ENCODE measurements at regions not wholly inside any gene's neighbourhood (a gene's known extent, or its start where the extent isn't known, plus 50 kb on each side); places are given as distances from the start of the nearest gene placed in this dataset.

DNA sequence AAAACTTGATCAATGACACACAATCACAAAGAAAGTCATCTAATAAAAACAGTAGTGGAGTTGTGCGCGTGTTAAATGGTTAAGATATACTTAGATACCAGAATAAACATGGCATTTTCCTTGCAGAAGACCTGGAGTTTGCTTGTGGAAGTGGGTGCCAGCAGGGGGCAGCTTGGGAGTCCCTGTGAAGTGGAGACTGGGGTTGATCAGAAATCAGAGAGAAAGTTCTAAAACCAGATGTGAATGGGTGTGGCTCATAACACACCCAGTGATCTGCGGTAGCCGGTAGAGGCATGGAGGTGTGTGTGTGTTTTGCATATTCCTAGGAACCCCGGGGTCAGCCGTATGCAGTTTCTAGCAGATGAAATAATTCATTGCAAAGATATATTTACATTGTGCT, 300.1 kb upstream of the TRIB2 start:
- no peak for DNase-seq (ENCODE audit: low spot score)

DNA sequence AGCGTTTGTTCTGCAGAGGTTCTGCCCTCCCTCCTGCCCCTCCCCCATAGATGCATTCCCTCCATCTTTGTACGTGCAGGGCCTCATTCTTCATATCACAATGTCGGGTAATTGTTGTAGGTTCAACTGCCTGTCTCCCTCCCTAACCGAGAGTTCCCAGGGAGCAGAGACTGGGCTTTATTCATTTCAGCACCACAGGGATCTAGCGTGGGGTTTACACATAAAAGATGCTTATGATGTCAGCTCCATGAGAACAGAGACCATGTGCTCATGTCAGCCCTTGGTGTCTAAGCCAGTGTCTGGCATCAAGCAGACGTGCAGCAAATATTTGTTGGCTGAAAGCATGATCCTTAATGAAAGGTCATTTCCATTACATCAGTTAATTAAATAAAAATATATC, 298.9 kb upstream of the TRIB2 start:
- DNase-seq (ENCODE audit: low spot score), result no peak

GRCh38 chr2:12419803-12420202, 296.9 kb upstream of the TRIB2 start:
- no peak for DNase-seq (ENCODE audit: low spot score)

DNA sequence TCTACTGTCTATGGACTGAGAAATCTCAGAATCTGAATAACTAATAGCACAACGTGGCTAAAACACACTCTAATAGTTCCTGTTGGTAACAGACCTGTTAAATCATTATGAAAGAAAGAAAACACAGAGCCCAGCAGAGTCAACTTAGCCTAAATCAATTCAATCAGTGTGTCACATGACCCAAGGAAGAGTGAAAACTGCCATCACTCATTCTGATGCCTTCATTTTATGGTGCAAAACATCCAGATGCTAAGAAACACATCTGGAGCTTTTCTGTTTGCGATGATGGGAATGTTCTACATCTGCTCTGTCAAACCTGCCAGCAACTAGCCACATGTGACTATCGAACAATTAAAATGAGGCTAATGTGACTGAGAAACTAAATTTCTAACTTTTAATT, 295.7 kb upstream of the TRIB2 start:
- no peak for DNase-seq (ENCODE audit: low spot score)

DNA sequence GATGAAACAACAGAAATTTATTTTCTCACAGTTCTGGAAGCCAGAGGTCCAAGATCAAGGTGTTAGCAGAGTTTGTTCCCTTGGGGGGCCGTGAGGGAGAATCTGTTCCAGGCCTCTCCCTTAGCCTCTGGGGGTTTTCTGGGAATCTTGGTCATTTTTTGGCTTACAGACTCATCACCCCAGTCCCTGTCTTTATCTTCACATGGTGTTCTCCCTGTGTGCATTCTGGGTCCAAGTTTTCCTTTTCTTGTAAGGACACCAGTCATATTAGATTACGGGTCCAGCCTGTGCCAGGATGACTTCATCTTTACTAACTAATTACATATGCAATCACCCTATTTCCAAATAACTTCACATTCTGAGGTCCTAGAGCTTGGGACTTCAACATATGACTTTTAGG, 292.5 kb upstream of the TRIB2 start:
- DNase-seq (ENCODE audit: low spot score), result no peak

GRCh38 chr2:12424809-12425208, 291.9 kb upstream of the TRIB2 start:
- DNase-seq (ENCODE audit: low spot score), result no peak

DNA sequence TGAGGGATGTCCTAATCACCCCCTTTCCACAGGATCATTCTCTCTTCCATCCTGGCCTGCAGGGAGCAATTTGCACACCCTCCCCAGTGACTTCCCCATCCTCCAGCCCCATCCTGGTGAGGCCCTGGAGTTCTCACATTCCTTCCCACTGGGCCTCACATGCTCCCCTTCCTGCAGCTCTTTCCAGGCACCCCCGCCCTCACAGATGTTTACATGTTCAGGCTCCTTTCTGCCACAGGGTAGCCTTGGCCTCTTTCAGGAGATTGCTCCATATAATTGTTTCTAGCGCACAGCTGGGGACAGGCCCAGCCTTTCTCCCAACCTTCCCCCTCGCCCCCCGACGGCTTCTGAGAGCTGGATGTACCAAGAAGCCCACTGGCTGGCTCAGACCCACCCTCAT, 288.4 kb upstream of the TRIB2 start:
- no peak for DNase-seq (ENCODE audit: low spot score)

- DNase-seq (ENCODE audit: low spot score), result no peak
These were observed 287.9 kb upstream of the TRIB2 start for GRCh38 chr2:12428786-12429185.

- no peak for DNase-seq (ENCODE audit: low spot score)
These were observed 286.8 kb upstream of the TRIB2 start for GRCh38 chr2:12429779-12430406.

- no peak for DNase-seq (ENCODE audit: low spot score)
These were observed 286.2 kb upstream of the TRIB2 start for GRCh38 chr2:12430407-12431133.

- DNase-seq (ENCODE audit: low spot score), result no peak
These were observed 283.6 kb upstream of the TRIB2 start for GRCh38 chr2:12432985-12433625.

GRCh38 chr2:12433626-12433990, 283.1 kb upstream of the TRIB2 start:
- no peak for DNase-seq (ENCODE audit: low spot score)

- no peak for DNase-seq (ENCODE audit: low spot score)
These were observed 282.1 kb upstream of the TRIB2 start for GRCh38 chr2:12434630-12435098.

DNA sequence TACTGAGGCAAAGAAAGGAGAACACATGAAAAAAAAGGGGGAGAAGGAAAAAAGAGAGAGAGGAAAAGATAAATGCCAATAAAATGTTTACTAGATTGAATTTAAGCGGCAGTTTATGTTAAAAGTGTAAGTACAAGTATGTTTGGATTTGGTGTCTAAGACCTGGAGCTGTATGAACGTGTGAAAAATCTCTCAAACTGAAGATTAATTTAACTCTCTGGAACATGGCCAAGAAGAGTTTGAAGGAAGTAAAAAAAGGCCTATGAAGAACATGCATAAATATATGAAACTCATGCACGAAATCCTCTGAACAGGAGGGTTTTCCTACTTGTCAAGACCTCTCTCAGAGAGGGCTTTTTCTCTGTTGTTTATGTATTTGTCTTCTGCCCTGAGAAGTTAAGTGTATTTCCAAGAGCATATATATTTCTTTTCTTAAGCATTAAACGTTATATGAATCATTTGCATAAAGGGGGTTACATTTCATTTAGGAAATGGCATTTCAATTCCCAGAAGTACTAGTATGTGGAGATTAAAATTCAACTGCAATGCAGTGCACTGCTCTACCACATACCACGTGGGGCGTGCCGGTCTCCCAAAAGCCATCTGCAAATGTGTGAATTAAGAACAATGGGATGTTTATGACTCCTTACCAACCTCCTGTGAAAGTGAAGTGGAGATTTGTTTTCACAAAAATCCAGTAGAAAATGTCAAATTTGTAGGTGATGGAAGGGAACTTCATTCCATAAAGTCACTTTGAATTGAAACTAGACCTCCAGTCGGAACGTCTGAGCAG, 281.1 kb upstream of the TRIB2 start:
- no peak for DNase-seq (ENCODE audit: low spot score)

GRCh38 chr2:12436483-12436882, 280.3 kb upstream of the TRIB2 start:
- no peak for DNase-seq (ENCODE audit: low spot score)

DNA sequence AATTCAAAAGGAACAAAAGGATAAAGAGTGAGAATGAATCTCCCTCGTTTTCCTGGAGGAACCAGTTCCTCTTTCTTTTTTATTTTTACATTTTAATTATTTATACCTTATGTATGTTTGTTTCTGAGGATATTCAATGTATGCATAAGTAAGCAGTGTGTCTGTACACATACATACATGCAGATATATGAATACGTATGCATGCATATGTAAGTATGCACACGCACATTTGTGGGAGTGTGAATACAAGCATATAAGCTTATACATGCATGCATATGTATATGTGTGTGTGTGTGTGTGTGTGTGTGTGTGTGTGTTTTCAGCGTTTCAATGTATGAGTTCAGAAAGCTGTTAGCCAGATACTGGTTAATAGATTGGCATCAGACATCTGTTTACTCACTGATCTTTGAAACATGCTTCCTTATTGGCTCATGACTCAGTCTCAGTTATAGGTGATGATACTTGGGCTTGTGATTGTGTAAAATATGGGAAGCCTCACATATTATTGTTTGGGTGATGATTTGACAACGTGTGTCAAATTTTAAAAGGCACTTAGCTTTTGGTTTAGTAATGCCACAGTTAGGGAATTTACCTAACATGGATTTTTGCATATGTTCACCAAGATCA, 279.7 kb upstream of the TRIB2 start:
- no peak for DNase-seq (ENCODE audit: low spot score)

GRCh38 chr2:12440731-12441130, 276.0 kb upstream of the TRIB2 start:
- no peak for DNase-seq (ENCODE audit: low spot score)

DNA sequence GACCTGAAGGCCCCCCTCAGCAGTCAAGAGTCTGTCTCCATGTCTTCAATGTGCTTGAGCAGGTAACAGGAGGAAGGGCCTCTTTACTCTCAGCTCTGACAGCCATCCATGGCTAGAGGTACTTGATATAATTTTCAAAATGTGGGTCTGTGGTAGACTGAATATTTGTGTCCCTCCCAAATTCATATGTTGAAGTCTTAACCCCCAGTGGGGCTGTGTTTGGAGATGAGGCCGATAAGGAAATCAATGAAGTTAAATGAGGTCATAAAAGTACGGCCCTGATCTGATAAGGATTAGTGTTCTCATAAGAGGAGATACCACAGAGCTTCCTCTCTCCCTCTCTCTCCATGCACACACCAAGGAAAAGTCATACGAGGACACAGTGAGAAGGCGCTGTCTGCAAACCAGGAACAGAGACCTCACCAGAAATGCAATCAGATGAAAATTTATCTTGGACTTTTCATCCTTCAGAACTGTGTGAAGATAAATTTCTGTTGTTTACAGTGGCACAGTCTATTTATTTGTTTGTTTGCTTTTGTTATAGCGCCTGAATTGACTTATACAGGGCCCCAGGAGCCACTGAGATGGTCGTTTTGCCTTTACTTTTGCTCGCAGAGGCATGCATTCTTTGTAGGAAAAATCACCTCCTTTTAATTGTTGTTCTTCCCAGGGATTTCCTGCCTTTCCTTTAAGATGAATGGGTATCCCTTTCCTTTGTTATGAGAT, 274.8 kb upstream of the TRIB2 start:
- DNase-seq (ENCODE audit: low spot score), result no peak

DNA sequence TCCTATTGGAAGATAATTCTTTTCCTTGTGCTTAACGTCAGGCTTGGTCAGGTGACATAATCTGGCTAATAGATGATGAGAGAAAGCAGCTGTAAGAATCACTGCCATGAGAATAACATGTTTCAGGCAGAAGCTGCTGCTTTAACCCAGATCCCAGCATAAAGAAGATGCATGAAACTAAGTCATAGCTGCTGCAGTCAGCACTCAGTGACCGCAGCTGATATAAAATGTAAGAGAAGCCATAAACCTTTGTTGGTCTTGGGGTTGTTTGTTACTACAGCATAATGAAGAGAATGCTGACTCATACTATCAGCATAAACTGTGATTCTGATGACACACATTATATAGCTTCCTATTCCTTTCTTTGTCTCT, 274.3 kb upstream of the TRIB2 start:
- no peak for DNase-seq (ENCODE audit: low spot score)

- DNase-seq (ENCODE audit: low spot score), result no peak
These were observed 267.8 kb upstream of the TRIB2 start for GRCh38 chr2:12448846-12449505.

DNA sequence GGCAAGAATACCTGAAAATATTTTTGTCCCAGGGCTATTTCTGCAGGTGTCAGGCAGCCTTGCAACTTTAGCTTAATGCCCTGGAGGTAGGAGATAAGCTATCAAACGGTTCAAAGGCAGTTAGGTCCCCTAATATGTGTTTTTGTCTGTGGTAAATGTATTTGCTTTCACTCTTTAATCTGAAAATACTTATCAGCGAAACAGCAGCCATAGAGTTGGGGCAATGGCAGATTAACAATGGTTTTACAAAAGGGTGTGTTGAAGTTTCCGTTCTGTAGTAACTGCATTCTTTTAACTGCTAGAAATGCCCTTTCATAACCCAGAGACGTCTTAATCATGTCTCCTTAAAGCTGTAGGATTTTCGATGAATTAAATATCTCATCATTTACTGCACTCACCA, 265.0 kb upstream of the TRIB2 start:
- no peak for DNase-seq (ENCODE audit: low spot score)

Data from germinal center (tissue), 1 donor.